Vagina (tissue), 2 donors: ENCODE measurements at regions not wholly inside any gene's neighbourhood (a gene's known extent, or its start where the extent isn't known, plus 50 kb on each side); places are given as distances from the start of the nearest gene placed in this dataset.

Source experiments
- POLR2AphosphoS5 ChIP-seq, 2 donors: sonication (generic); formaldehyde crosslinking; IDR thresholded peaks; one replicate each; pipeline ENCODE4 v1.9.0; 2017; ENCODE audit warnings: antibody characterized with exemption in 2 of 2, mild to moderate bottlenecking in 2 of 2, low read depth in 1 of 2; ENCODE audit not compliant: insufficient read depth in 1 of 2
- TF ChIP-seq, protein P1 (sequence below), 3 experiments: fragments of 450-650 bp in 2 of 3; fragments of 200-600 bp in 1 of 3; sonication (generic) in 1 of 3; IDR thresholded peaks; one replicate each; pipeline ENCODE4 v1.5.1; 2017 to 2019; ENCODE audit warnings: antibody characterized with exemption in 3 of 3, mild to moderate bottlenecking in 2 of 3, moderate library complexity in 2 of 3

DNA sequence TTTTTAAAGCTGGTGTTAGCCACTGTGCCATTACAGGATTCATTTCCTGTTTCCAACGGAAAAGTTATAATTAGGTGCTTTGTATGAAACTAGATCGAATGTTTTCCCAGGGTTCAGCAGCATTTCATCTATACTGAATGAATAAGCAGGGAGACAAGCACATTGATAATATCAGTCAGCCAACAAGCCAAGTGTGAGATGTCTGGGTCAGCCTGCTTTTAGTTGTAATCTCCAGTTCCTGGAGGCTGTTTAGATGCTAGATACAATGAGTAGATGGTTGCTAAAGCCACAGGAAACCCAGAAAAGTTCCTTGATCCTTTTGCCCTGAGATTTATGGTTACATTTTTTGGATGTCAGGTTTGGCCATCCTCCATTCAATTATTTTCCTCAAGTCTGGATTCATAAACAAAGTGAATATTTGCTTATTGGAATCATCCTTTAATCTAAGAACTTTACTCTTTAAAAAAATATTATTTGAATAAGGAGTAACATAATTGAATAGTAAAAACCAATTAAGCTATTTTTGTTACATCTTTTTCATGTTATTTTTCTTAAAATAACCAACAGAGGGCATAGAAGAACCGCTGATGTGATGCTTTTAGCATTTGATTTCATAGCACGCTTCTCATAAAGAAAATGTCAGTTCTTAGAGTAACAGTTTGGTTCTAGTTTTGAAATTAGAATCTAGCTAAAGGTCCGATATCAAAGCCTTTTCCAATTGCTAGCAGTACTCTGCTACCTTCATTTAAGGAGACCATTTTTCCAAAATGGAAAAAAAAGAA is 76.6 kb downstream of the HSPA13 start:
- no peak for TF ChIP-seq POLR2AphosphoS5 (IDR thresholded peaks at IDR 0.05; ENCODE audit: insufficient read depth in 1 of 2, low read depth in 1 of 2)
- TF ChIP-seq, protein P1, sequence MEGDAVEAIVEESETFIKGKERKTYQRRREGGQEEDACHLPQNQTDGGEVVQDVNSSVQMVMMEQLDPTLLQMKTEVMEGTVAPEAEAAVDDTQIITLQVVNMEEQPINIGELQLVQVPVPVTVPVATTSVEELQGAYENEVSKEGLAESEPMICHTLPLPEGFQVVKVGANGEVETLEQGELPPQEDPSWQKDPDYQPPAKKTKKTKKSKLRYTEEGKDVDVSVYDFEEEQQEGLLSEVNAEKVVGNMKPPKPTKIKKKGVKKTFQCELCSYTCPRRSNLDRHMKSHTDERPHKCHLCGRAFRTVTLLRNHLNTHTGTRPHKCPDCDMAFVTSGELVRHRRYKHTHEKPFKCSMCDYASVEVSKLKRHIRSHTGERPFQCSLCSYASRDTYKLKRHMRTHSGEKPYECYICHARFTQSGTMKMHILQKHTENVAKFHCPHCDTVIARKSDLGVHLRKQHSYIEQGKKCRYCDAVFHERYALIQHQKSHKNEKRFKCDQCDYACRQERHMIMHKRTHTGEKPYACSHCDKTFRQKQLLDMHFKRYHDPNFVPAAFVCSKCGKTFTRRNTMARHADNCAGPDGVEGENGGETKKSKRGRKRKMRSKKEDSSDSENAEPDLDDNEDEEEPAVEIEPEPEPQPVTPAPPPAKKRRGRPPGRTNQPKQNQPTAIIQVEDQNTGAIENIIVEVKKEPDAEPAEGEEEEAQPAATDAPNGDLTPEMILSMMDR (IDR thresholded peaks at IDR 0.05), result peak in 2 of 3 experiments; percentile 14 to 22
